ENCODE measurements at regions not wholly inside any gene's neighbourhood (a gene's known extent, or its start where the extent isn't known, plus 50 kb on each side); places are given as distances from the start of the nearest gene placed in this dataset.

- TF ChIP-seq, protein P1, sequence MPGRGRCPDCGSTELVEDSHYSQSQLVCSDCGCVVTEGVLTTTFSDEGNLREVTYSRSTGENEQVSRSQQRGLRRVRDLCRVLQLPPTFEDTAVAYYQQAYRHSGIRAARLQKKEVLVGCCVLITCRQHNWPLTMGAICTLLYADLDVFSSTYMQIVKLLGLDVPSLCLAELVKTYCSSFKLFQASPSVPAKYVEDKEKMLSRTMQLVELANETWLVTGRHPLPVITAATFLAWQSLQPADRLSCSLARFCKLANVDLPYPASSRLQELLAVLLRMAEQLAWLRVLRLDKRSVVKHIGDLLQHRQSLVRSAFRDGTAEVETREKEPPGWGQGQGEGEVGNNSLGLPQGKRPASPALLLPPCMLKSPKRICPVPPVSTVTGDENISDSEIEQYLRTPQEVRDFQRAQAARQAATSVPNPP (IDR thresholded peaks at IDR 0.05; ENCODE audit: borderline replicate concordance, insufficient read depth, insufficient read length): no peak
- TF ChIP-seq CTCF (IDR thresholded peaks at IDR 0.05 in 2 of 3, conservative IDR thresholded peaks at IDR 0.05 in 1 of 3; ENCODE audit: insufficient read depth in 2 of 3, low read depth in 1 of 3, low read length in 3 of 3) (no peak), FOS (IDR thresholded peaks at IDR 0.05; ENCODE audit: extremely low read depth, insufficient read length) (no peak), PHF8 (IDR thresholded peaks at IDR 0.05; ENCODE audit: borderline replicate concordance, low read length) (no peak), ELF4 (CRISPR knock-in tag; IDR thresholded peaks at IDR 0.05) (no peak), CEBPB (tag; IDR thresholded peaks at IDR 0.05) (no peak), SRF (CRISPR knock-in tag; IDR thresholded peaks at IDR 0.05) (no peak)
- TF ChIP-seq, protein P2, sequence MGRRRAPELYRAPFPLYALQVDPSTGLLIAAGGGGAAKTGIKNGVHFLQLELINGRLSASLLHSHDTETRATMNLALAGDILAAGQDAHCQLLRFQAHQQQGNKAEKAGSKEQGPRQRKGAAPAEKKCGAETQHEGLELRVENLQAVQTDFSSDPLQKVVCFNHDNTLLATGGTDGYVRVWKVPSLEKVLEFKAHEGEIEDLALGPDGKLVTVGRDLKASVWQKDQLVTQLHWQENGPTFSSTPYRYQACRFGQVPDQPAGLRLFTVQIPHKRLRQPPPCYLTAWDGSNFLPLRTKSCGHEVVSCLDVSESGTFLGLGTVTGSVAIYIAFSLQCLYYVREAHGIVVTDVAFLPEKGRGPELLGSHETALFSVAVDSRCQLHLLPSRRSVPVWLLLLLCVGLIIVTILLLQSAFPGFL (CRISPR knock-in tag; IDR thresholded peaks at IDR 0.05): no peak
- TF ChIP-seq, protein P3, sequence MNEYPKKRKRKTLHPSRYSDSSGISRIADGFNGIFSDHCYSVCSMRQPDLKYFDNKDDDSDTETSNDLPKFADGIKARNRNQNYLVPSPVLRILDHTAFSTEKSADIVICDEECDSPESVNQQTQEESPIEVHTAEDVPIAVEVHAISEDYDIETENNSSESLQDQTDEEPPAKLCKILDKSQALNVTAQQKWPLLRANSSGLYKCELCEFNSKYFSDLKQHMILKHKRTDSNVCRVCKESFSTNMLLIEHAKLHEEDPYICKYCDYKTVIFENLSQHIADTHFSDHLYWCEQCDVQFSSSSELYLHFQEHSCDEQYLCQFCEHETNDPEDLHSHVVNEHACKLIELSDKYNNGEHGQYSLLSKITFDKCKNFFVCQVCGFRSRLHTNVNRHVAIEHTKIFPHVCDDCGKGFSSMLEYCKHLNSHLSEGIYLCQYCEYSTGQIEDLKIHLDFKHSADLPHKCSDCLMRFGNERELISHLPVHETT (CRISPR knock-in tag; conservative IDR thresholded peaks at IDR 0.05 in 1 of 2, IDR thresholded peaks at IDR 0.05 in 1 of 2): no peak
Measured at GRCh38 chr2:13651684-13652131, 935.0 kb downstream of the TRIB2 start.
